ENCODE measurements at regions not wholly inside any gene's neighbourhood (a gene's known extent, or its start where the extent isn't known, plus 50 kb on each side); places are given as distances from the start of the nearest gene placed in this dataset.
"Not testable (repeated sequence)": the region's sequence is repeated elsewhere in the genome, so short reads cannot be mapped to it uniquely, and the experiment has no call there.

DNA sequence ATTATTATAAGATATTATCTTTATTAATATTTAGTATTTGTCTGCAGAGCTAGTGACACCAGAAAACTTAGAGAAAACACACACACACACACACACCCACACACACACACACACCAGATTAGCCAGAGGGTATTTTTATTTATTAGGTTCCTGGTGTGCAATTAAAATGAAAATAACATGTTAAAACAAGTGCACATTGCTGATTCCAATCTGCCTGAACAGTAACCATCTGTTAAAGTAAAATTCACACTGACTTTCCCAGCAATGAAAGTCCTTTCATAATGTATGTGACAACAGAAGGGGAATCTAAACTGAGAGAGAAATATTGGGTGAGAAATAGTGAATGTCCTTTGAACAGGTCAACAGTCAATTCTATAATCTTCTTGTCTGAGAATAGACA, 2323.5 kb upstream of the ACO1 start:
- no peak overlapping the region for H3K4me2 ChIP-seq
- no peak for TF ChIP-seq Cebpa-rat (IDR thresholded peaks at IDR 0.05)
- H3K27ac ChIP-seq: no peak overlapping the region
- H3K36me3 ChIP-seq: no peaks in the 10 kb centered on the region
- H3K4me3 ChIP-seq: no peak overlapping the region
- H4K20me1 ChIP-seq: no peaks in the 10 kb centered on the region
- peaks cover 0 to 6% (median 0%) of the 10 kb centered on the region in 10 experiments; a peak in 2 of 20 replicates for H3K4me1 ChIP-seq
- H3K27me3 ChIP-seq: no peaks in the 10 kb centered on the region
- H3K9ac ChIP-seq: no peak overlapping the region
- H3K9me3 ChIP-seq (replicated peaks in 1 of 11): no peaks in the 10 kb centered on the region

DNA sequence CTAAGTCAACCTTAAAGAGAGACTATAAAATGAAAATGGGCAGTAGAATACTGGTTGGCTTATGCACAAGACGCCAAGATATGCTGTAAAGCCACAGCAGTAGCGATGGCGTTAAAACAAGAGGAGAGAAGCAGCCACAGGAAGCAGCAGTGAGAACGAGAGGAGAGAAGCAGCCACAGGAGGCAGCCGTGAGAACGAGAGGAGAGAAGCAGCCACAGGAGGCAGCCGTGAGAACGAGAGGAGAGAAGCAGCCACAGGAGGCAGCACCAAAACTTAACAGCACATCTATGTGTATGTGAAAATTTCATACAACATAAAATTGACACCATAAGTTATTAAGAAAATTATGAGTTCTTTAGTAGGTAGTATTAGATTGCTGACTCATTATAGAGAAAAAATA, 2318.6 kb upstream of the ACO1 start:
- Histone ChIP-seq H3K4me1 (no peaks in the 10 kb centered on the region), H3K4me3 (no peak overlapping the region)
- TF ChIP-seq Cebpa-rat (IDR thresholded peaks at IDR 0.05): no peak

DNA sequence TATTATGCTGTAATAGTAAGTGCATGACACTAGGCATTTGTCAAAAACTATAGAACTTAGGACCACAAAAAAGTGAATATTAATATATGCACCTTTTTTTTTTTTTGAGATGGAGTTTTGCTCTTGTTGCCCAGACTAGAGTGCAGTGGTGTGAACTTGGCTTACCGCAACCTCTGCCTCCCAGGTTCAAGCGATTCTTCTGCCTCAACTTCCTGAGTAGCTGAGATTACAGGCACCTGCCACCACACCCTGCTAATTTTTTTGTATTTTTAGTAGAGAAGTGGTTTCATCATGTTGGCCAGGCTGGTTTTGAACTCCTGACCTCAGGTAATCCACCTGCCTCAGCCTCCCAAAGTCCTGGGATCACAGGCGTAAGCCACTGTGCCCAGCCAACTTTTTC, 2315.2 kb upstream of the ACO1 start:
- not testable (repeated sequence) for H3K9ac ChIP-seq

More for the DNA sequence above, 2318.6 kb upstream of the ACO1 start:
- Histone ChIP-seq H3K9ac (no peak overlapping the region), H3K4me2 (no peak overlapping the region), H3K27me3 (no peaks in the 10 kb centered on the region), H3K27ac (no peak overlapping the region), H3K36me3 (no peaks in the 10 kb centered on the region), H3K9me3 (replicated peaks in 1 of 11) (no peaks in the 10 kb centered on the region), H4K20me1 (no peaks in the 10 kb centered on the region)

DNA sequence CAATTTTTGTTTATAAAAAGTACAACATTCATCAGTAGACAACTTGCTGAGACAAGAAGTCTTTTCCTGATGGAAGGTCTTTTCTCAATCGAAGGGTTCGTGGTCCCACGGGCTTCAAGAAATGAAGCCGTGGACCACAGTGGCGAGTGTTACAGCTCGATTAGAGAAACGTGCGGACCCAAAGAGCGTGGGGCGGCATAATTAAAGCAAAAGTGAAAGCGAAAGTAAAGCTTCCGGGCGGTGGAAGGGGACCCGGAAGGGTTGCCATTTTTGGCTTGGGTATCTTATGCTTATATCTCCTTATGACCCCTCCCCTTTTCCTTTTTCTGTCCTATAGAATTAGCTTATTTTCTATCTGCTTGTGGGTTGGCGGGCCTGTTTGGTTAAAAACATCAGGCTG, 2309.4 kb upstream of the ACO1 start:
- no peaks in the 10 kb centered on the region for H3K27me3 ChIP-seq
- H3K9me3 ChIP-seq (replicated peaks in 1 of 11): peaks cover 0 to 9% (median 6%) of the 10 kb centered on the region in 11 experiments; a peak in 11 of 22 replicates
- H3K9ac ChIP-seq: no peak overlapping the region
- no peak overlapping the region for H3K4me2 ChIP-seq
- H3K4me3 ChIP-seq: no peak overlapping the region
- H4K20me1 ChIP-seq: no peaks in the 10 kb centered on the region
- H3K36me3 ChIP-seq: no peaks in the 10 kb centered on the region
- H3K4me1 ChIP-seq: 0 out of 20 replicates have a peak, but pooled peaks cover 0 to 8% (median 0%) of the 10 kb centered on the region in 10 experiments
- H3K27ac ChIP-seq: no peak overlapping the region
- TF ChIP-seq Cebpa-rat (IDR thresholded peaks at IDR 0.05): no peak

More for the DNA sequence above, 2315.2 kb upstream of the ACO1 start:
- H3K4me1 ChIP-seq; H3K36me3 ChIP-seq; H3K4me3 ChIP-seq; H4K20me1 ChIP-seq; H3K27me3 ChIP-seq; H3K4me2 ChIP-seq; H3K27ac ChIP-seq; H3K9me3 ChIP-seq (replicated peaks in 1 of 11): not testable (repeated sequence)

DNA sequence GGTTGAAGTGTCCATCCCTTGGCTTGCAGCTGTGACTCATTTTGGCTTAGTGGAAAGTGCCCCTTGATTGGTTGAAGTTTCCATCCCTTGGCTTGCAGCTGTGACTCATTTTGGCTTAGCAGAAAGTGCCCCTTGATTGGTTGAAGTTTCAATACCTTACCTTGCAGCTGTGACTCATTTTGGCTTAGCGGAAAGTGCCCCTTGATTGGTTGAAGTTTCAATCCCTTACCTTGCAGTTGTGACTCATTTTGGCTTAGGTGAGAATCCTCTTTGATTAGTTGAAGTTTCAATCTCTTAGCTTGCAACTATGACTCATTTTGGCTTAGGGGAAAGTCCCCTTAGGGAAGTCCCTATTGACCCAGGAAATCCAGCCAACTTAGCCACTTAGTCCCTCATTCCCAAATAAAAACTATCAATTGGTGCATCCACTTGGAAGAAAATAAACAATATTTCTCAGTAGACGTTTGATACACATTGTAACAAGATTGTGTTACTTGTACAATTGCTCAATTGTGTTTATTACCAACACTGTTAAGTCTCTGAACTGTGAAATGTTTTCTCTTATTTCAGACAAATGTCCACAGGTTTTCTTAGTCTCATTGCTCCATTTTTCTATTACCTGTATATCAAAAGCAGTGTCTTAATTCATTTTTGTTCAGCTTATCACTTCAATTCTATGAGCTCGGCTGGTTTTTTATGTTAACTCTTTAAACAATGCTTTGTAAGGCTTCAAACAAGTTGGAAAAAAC, 2308.8 kb upstream of the ACO1 start:
- no peaks in the 10 kb centered on the region for H4K20me1 ChIP-seq
- peaks cover 0 to 9% (median 6%) of the 10 kb centered on the region in 11 experiments; a peak in 11 of 22 replicates for H3K9me3 ChIP-seq (replicated peaks in 1 of 11)
- no peak for TF ChIP-seq Cebpa-rat (IDR thresholded peaks at IDR 0.05)
- H3K4me3 ChIP-seq: no peak overlapping the region
- H3K36me3 ChIP-seq: no peaks in the 10 kb centered on the region
- no peak overlapping the region for H3K4me2 ChIP-seq
- H3K27ac ChIP-seq: no peak overlapping the region
- no peaks in the 10 kb centered on the region for H3K27me3 ChIP-seq
- H3K4me1 ChIP-seq: 0 out of 20 replicates have a peak, but pooled peaks cover 0 to 8% (median 0%) of the 10 kb centered on the region in 10 experiments
- no peak overlapping the region for H3K9ac ChIP-seq

DNA sequence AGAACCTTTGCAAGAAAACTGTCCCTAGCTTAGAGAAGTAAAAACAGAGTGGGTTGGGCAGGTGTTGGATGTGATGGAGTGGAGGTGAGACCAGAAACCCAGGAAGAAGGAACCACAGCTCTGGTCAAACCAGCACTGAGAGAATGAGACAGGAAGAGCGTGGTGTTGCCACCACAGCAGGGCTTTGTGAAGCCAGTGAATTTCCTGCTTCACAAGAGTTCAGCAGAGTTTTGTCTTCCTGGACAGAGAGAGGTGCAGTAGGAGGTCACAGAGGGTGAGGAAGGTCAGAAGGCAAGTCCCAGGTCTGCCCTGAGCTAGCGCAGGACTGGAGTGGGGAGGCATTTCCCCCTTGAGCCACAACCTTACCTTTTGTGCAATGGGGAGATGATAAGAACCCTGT, 2306.2 kb upstream of the ACO1 start:
- Histone ChIP-seq H3K9me3 (replicated peaks in 1 of 11) (peaks cover 0 to 9% (median 6%) of the 10 kb centered on the region in 11 experiments; a peak in 11 of 22 replicates), H3K27ac (no peak overlapping the region), H3K36me3 (no peaks in the 10 kb centered on the region), H4K20me1 (no peaks in the 10 kb centered on the region), H3K27me3 (no peaks in the 10 kb centered on the region), H3K9ac (no peak overlapping the region), H3K4me1 (0 out of 20 replicates have a peak, but pooled peaks cover 0 to 8% (median 0%) of the 10 kb centered on the region in 10 experiments), H3K4me2 (no peak overlapping the region), H3K4me3 (no peak overlapping the region)
- TF ChIP-seq Cebpa-rat (IDR thresholded peaks at IDR 0.05): no peak

DNA sequence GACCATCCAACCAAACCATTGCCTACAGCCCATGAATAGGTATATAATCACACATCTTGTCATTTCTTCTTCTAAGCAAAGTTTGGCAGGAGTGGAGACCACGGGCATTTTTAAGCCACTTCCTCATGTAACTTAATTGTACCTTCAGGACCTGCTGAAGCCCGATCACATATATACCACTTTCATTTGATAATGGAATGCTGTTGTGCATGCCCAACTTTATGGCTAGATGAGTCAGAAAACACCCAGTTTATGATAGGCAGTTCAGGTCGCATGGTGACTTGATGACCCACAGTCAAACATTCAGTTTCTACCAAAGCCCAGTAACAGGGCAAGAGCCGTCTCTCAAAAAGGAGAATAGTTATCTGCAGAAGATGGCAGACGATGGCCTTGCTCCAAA, 2295.0 kb upstream of the ACO1 start:
- H3K9me3 ChIP-seq (replicated peaks in 1 of 11): no peaks in the 10 kb centered on the region
- H3K27me3 ChIP-seq: no peaks in the 10 kb centered on the region
- H3K4me2 ChIP-seq: no peak overlapping the region
- no peaks in the 10 kb centered on the region for H4K20me1 ChIP-seq
- H3K4me3 ChIP-seq: no peak overlapping the region
- H3K36me3 ChIP-seq: no peaks in the 10 kb centered on the region
- TF ChIP-seq Cebpa-rat (IDR thresholded peaks at IDR 0.05): no peak
- no peak overlapping the region for H3K27ac ChIP-seq
- no peaks in the 10 kb centered on the region for H3K4me1 ChIP-seq
- H3K9ac ChIP-seq: no peak overlapping the region

DNA sequence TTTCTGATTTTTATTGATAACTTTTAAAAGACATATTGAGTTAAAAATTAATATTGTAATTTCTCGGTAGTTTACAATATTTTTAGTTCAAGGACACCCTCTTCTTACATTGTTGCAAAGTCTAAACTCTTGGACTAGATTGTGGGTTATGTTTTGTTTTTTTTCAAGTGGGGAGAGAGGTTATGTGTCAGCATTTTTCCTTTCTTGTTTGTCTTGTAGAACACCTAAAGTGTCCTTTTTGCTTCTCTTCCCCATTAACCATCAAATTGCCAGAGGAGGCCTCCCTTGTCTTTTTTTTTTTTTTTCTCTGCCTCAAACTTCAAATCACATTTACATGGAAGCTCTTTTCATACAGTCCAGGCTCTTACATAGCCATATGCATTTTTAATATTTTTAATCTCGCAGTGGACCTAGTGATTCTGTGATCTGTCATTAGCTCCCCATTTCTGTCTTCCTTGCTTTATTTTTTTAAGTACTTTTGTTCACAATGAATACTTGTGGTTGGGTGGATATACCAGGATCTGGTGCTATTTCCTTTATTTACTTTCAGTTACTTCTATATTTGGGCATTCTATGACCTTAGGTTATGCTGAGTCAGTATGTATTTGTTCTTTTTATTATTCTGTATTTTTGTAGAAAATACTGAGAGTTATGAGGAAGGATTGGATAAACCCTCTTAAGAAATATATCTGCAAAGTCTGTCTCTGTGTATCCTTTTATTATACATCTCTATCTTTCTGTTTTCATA, 2280.6 kb upstream of the ACO1 start:
- H3K4me2 ChIP-seq: peak overlapping the region in 4 of 11 experiments; percentile 13 to 54 (median 42); a peak in 8 of 22 replicates

DNA sequence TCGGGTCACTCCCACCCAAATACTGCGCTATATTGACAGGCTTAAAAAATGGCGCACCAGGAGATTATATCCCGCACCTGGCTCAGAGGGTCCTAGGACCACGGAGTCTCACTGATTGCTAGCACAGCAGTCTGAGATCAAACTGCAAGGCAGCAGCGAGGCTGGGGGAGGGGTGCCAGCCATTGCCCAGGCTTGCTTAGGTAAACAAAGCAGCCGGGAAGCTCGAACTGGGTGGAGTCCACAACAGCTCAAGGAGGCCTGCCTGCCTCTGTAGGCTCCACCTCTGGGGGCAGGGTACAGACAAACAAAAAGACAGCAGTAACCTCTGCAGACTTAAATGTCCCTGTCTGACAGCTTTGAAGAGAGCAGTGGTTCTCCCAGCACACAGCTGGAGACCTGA, 2277.3 kb upstream of the ACO1 start:
- not testable (repeated sequence) for H3K27ac ChIP-seq; H3K9ac ChIP-seq; H3K27me3 ChIP-seq; H3K9me3 ChIP-seq (replicated peaks in 1 of 11); H4K20me1 ChIP-seq; H3K4me3 ChIP-seq; H3K4me1 ChIP-seq; H3K4me2 ChIP-seq; H3K36me3 ChIP-seq

More for the DNA sequence above, 2280.6 kb upstream of the ACO1 start:
- no peak overlapping the region for H3K27ac ChIP-seq
- H3K4me1 ChIP-seq: peaks cover 0 to 9% (median 0%) of the 10 kb centered on the region in 10 experiments; a peak in 6 of 20 replicates
- H4K20me1 ChIP-seq: no peaks in the 10 kb centered on the region
- TF ChIP-seq Cebpa-rat (IDR thresholded peaks at IDR 0.05): no peak
- H3K36me3 ChIP-seq: no peaks in the 10 kb centered on the region
- H3K4me3 ChIP-seq: no peak overlapping the region
- no peaks in the 10 kb centered on the region for H3K9me3 ChIP-seq (replicated peaks in 1 of 11)
- no peaks in the 10 kb centered on the region for H3K27me3 ChIP-seq
- no peak overlapping the region for H3K9ac ChIP-seq
